Activated CD8-positive, alpha-beta memory T cell treated with anti-CD3 and anti-CD28 coated beads, Interleukin-2, amount 50 U/mL, for 48 hours (primary cell): ENCODE measurements at regions not wholly inside any gene's neighbourhood (a gene's known extent, or its start where the extent isn't known, plus 50 kb on each side); places are given as distances from the start of the nearest gene placed in this dataset.

Experiments used
- DNase-seq: peaks from one replicate; pipeline ENCODE4 v3.0.0-alpha.2; 2020

GRCh38 chr7:118085000-118085399, 99.0 kb upstream of the LSM8 start:
- DNase-seq, result no peak

- DNase-seq, result no peak
These were observed 96.8 kb upstream of the LSM8 start for GRCh38 chr7:118087126-118087525.

GRCh38 chr7:118094044-118094443, 89.9 kb upstream of the LSM8 start:
- DNase-seq, result no peak

- DNase-seq, result no peak
These were observed 79.0 kb upstream of the LSM8 start for GRCh38 chr7:118104812-118105441.

- DNase-seq, result no peak
These were observed 74.4 kb upstream of the LSM8 start for GRCh38 chr7:118109607-118110006.

GRCh38 chr7:118110178-118110925, 73.6 kb upstream of the LSM8 start:
- DNase-seq, result no peak

- no peak for DNase-seq
These were observed 72.6 kb upstream of the LSM8 start for GRCh38 chr7:118111347-118111746.

- no peak for DNase-seq
These were observed 69.8 kb upstream of the LSM8 start for GRCh38 chr7:118114175-118114574.

GRCh38 chr7:118129041-118129795, 54.7 kb upstream of the LSM8 start:
- no peak for DNase-seq

GRCh38 chr7:118132764-118133163, 51.2 kb upstream of the LSM8 start:
- no peak for DNase-seq
